Stomach smooth muscle (tissue), 2 donors: ENCODE measurements at regions not wholly inside any gene's neighbourhood (a gene's known extent, or its start where the extent isn't known, plus 50 kb on each side); places are given as distances from the start of the nearest gene placed in this dataset.
"Not testable (repeated sequence)": the region's sequence is repeated elsewhere in the genome, so short reads cannot be mapped to it uniquely, and the experiment has no call there.

Experiments
- H3K27ac ChIP-seq: one replicate; pipeline ENCODE4 v1.7.0; 2013; ENCODE audit warnings: mild to moderate bottlenecking, low read length, inconsistent platforms
- H3K27me3 ChIP-seq, 2 donors: one replicate each; pipeline ENCODE4 v1.7.0; 2013; ENCODE audit warnings: low read length in 2 of 2; ENCODE audit not compliant: insufficient read depth in 2 of 2, control insufficient read depth in 1 of 2
- H3K36me3 ChIP-seq, 2 donors: one replicate each; pipeline ENCODE4 v1.7.0; 2013; ENCODE audit warnings: low read length in 2 of 2; ENCODE audit not compliant: control insufficient read depth in 2 of 2, insufficient read depth in 2 of 2
- H3K4me1 ChIP-seq: one replicate; pipeline ENCODE4 v1.7.0; 2013; ENCODE audit warnings: low read length; ENCODE audit not compliant: control insufficient read depth, insufficient read depth
- H3K4me3 ChIP-seq, 2 donors: one replicate each; pipeline ENCODE4 v1.7.0; 2013; ENCODE audit warnings: low read length in 2 of 2
- H3K9ac ChIP-seq, 2 donors: one replicate each; pipeline ENCODE4 v1.7.0; 2013; ENCODE audit warnings: low read length in 2 of 2, mild to moderate bottlenecking in 1 of 2
- H3K9me3 ChIP-seq, 2 donors: one replicate each; pipeline ENCODE4 v1.7.0; 2013; ENCODE audit warnings: low read length in 2 of 2; ENCODE audit not compliant: control insufficient read depth in 2 of 2
- donor health status: healthy.
- donor health status: Pancreatic carcinoma.

GRCh38 chr7:81460250-81461045, 309.4 kb downstream of the HGF start:
- Histone ChIP-seq H3K9me3 (no peaks in the 10 kb centered on the region), H3K9ac (no peak overlapping the region), H3K27me3 (no peaks in the 10 kb centered on the region)

GRCh38 chr7:81459485-81459884, 310.4 kb downstream of the HGF start:
- Histone ChIP-seq H3K27me3 (no peaks in the 10 kb centered on the region), H3K9me3 (no peaks in the 10 kb centered on the region), H3K9ac (no peak overlapping the region)

More at GRCh38 chr7:81460250-81461045, 309.4 kb downstream of the HGF start:
- no peak overlapping the region for H3K27ac ChIP-seq
- H3K36me3 ChIP-seq, result no peaks in the 10 kb centered on the region
- no peak overlapping the region for H3K4me3 ChIP-seq
- no peaks in the 10 kb centered on the region for H3K4me1 ChIP-seq

GRCh38 chr7:81457852-81458522, 311.9 kb downstream of the HGF start:
- Histone ChIP-seq H3K4me1 (no peaks in the 10 kb centered on the region), H3K9me3 (no peaks in the 10 kb centered on the region)

More at GRCh38 chr7:81459485-81459884, 310.4 kb downstream of the HGF start:
- Histone ChIP-seq H3K36me3 (no peaks in the 10 kb centered on the region), H3K4me1 (no peaks in the 10 kb centered on the region), H3K4me3 (no peak overlapping the region), H3K27ac (no peak overlapping the region)

GRCh38 chr7:81453770-81454169, 316.1 kb downstream of the HGF start:
- not testable (repeated sequence) for H3K4me1 ChIP-seq, H3K36me3 ChIP-seq, H3K27me3 ChIP-seq, H3K9ac ChIP-seq, H3K4me3 ChIP-seq, H3K27ac ChIP-seq, H3K9me3 ChIP-seq

More at GRCh38 chr7:81457852-81458522, 311.9 kb downstream of the HGF start:
- no peaks in the 10 kb centered on the region for H3K36me3 ChIP-seq
- H3K9ac ChIP-seq, result no peak overlapping the region
- H3K27ac ChIP-seq, result no peak overlapping the region
- H3K4me3 ChIP-seq, result no peak overlapping the region
- no peaks in the 10 kb centered on the region for H3K27me3 ChIP-seq

- Histone ChIP-seq H3K4me3 (no peak overlapping the region), H3K4me1 (no peaks in the 10 kb centered on the region), H3K27me3 (no peaks in the 10 kb centered on the region), H3K9me3 (no peaks in the 10 kb centered on the region), H3K36me3 (no peaks in the 10 kb centered on the region), H3K27ac (no peak overlapping the region), H3K9ac (no peak overlapping the region)
Observed at GRCh38 chr7:81449105-81449504, 320.7 kb downstream of the HGF start.

GRCh38 chr7:81447351-81447952, 322.4 kb downstream of the HGF start:
- H3K4me3 ChIP-seq, result no peak overlapping the region
- H3K27ac ChIP-seq, result no peak overlapping the region
- no peaks in the 10 kb centered on the region for H3K36me3 ChIP-seq
- no peaks in the 10 kb centered on the region for H3K4me1 ChIP-seq
- H3K27me3 ChIP-seq, result no peaks in the 10 kb centered on the region
- H3K9me3 ChIP-seq, result no peaks in the 10 kb centered on the region
- no peak overlapping the region for H3K9ac ChIP-seq

GRCh38 chr7:81446212-81446611, 323.6 kb downstream of the HGF start:
- Histone ChIP-seq H3K27me3 (no peaks in the 10 kb centered on the region), H3K9me3 (no peaks in the 10 kb centered on the region), H3K27ac (no peak overlapping the region), H3K36me3 (no peaks in the 10 kb centered on the region), H3K9ac (no peak overlapping the region), H3K4me3 (no peak overlapping the region), H3K4me1 (no peaks in the 10 kb centered on the region)

GRCh38 chr7:81445462-81445861, 324.4 kb downstream of the HGF start:
- Histone ChIP-seq H3K27me3 (no peaks in the 10 kb centered on the region), H3K27ac (no peak overlapping the region), H3K4me1 (no peaks in the 10 kb centered on the region), H3K4me3 (no peak overlapping the region), H3K9me3 (no peaks in the 10 kb centered on the region), H3K36me3 (no peaks in the 10 kb centered on the region), H3K9ac (no peak overlapping the region)

- Histone ChIP-seq H3K4me3 (no peak overlapping the region), H3K4me1 (no peaks in the 10 kb centered on the region), H3K36me3 (no peaks in the 10 kb centered on the region), H3K9ac (no peak overlapping the region), H3K9me3 (no peaks in the 10 kb centered on the region), H3K27ac (no peak overlapping the region), H3K27me3 (no peaks in the 10 kb centered on the region)
Observed at GRCh38 chr7:81441750-81442149, 328.1 kb downstream of the HGF start.

GRCh38 chr7:81439591-81439990, 330.3 kb downstream of the HGF start:
- Histone ChIP-seq H3K27ac (no peak overlapping the region), H3K9me3 (no peaks in the 10 kb centered on the region), H3K4me1 (no peaks in the 10 kb centered on the region), H3K4me3 (no peak overlapping the region), H3K36me3 (no peaks in the 10 kb centered on the region), H3K27me3 (no peaks in the 10 kb centered on the region), H3K9ac (no peak overlapping the region)

- not testable (repeated sequence) for H3K9me3 ChIP-seq, H3K9ac ChIP-seq, H3K27me3 ChIP-seq, H3K4me3 ChIP-seq, H3K27ac ChIP-seq, H3K4me1 ChIP-seq, H3K36me3 ChIP-seq
Observed at GRCh38 chr7:81437160-81437559, 332.7 kb downstream of the HGF start.
